CD8-positive, alpha-beta memory T cell (primary cell): ENCODE measurements at regions not wholly inside any gene's neighbourhood (a gene's known extent, or its start where the extent isn't known, plus 50 kb on each side); places are given as distances from the start of the nearest gene placed in this dataset.

Experiments
- CTCF ChIA-PET: fragments of 350-600 bp; sonication (Branson Sonifier 250); formaldehyde crosslinking; loops from one replicate; lab custom pipeline; 2021; ENCODE audit warnings: antibody characterized with exemption; lab: Charles Lee
- POLR2A ChIA-PET: fragments of 350-600 bp; sonication (Branson Sonifier 250); formaldehyde crosslinking; loops from one replicate; lab custom pipeline; 2021; ENCODE audit warnings: antibody characterized with exemption; lab: Charles Lee
- DNase-seq, 5 donors: peaks; one replicate each; pipeline versions ENCODE4 v3.0.0 to v3.0.0-alpha.2; 2020 to 2022; ENCODE audit warnings: mixed read lengths in 1 of 5
- H3K27ac ChIP-seq: one replicate; pipeline ENCODE4 v1.7.0; 2013; ENCODE audit warnings: low read depth, mild to moderate bottlenecking, low read length, moderate library complexity
- H3K27me3 ChIP-seq: 2 replicates; pipeline ENCODE4 v1.7.0; 2013; ENCODE audit warnings: low read length, mild to moderate bottlenecking; ENCODE audit not compliant: insufficient read depth, poor library complexity, severe bottlenecking
- H3K36me3 ChIP-seq: 2 replicates; pipeline ENCODE4 v1.7.0; 2013; ENCODE audit warnings: mild to moderate bottlenecking, low read length, moderate library complexity; ENCODE audit not compliant: insufficient read depth
- H3K4me1 ChIP-seq: 2 replicates; pipeline ENCODE4 v1.7.0; 2013; ENCODE audit warnings: mild to moderate bottlenecking, low read length, moderate library complexity; ENCODE audit not compliant: insufficient read depth
- H3K4me3 ChIP-seq: 2 replicates; pipeline ENCODE4 v1.7.0; 2013; ENCODE audit warnings: mild to moderate bottlenecking, low read length
- H3K9me3 ChIP-seq: 2 replicates; pipeline ENCODE4 v1.7.0; 2013; ENCODE audit warnings: mild to moderate bottlenecking, low read length
- H3K27ac Mint-ChIP-seq, 8 donors: one replicate each; pipeline ENCODE4 v1.8.0; 2020 to 2021; ENCODE audit warnings: mixed read lengths in 8 of 8, mild to moderate bottlenecking in 6 of 8, inconsistent platforms in 3 of 8, moderate library complexity in 3 of 8
- H3K27me3 Mint-ChIP-seq, 2 donors: one replicate each; pipeline ENCODE4 v1.8.0; 2020 to 2021; ENCODE audit warnings: mixed read lengths in 2 of 2, mild to moderate bottlenecking in 1 of 2, moderate library complexity in 1 of 2
- H3K36me3 Mint-ChIP-seq, 3 donors: one replicate each; pipeline ENCODE4 v1.8.0; 2020 to 2021; ENCODE audit warnings: mixed read lengths in 3 of 3, inconsistent platforms in 1 of 3, mild to moderate bottlenecking in 1 of 3
- H3K4me1 Mint-ChIP-seq, 3 donors: one replicate each; pipeline ENCODE4 v1.8.0; 2020 to 2021; ENCODE audit warnings: mixed read lengths in 3 of 3, inconsistent platforms in 1 of 3, mild to moderate bottlenecking in 1 of 3
- H3K4me3 Mint-ChIP-seq, 7 donors: one replicate each; pipeline ENCODE4 v1.8.0; 2020 to 2021; ENCODE audit warnings: mixed read lengths in 7 of 7, mild to moderate bottlenecking in 6 of 7, moderate library complexity in 4 of 7, inconsistent platforms in 2 of 7
- H3K9me3 Mint-ChIP-seq, 5 donors: one replicate each; pipeline ENCODE4 v1.8.0; 2020 to 2022; ENCODE audit warnings: mixed read lengths in 5 of 5, mild to moderate bottlenecking in 3 of 5, moderate library complexity in 2 of 5, inconsistent platforms in 1 of 5

GRCh38 chr17:72534776-72535175 lies 414.0 kb downstream of the SOX9 start:
- H3K27me3 ChIP-seq = no peaks in the 10 kb centered on the region
- ChIA-PET POLR2A (interaction anchor here (0.6 kb wide), 1 partner anchor 30 kb away, joined by 4 read pairs; no protein-coding TSS in a partner anchor), CTCF (no interaction called here)
- H3K27me3 Mint-ChIP-seq = peaks cover 5 to 23% of the 10 kb centered on the region in 2 donors
- H3K4me3 Mint-ChIP-seq = no peak overlapping the region
- H3K9me3 Mint-ChIP-seq = no peaks in the 10 kb centered on the region
- H3K36me3 ChIP-seq = no peaks in the 10 kb centered on the region
- H3K4me1 Mint-ChIP-seq = peaks cover 0 to 5% (median under 1%) of the 10 kb centered on the region in 3 donors
- no peaks in the 10 kb centered on the region for H3K4me1 ChIP-seq
- H3K27ac Mint-ChIP-seq = no peak overlapping the region
- no peak overlapping the region for H3K27ac ChIP-seq
- no peaks in the 10 kb centered on the region for H3K36me3 Mint-ChIP-seq
- no peak for DNase-seq
- H3K9me3 ChIP-seq = no peaks in the 10 kb centered on the region
- no peak overlapping the region for H3K4me3 ChIP-seq

- CTCF ChIA-PET = no interaction called here
- H3K36me3 ChIP-seq = no peaks in the 10 kb centered on the region
- H3K4me1 ChIP-seq = no peaks in the 10 kb centered on the region
These were observed 414.5 kb downstream of the SOX9 start for GRCh38 chr17:72535346-72535745.

DNA sequence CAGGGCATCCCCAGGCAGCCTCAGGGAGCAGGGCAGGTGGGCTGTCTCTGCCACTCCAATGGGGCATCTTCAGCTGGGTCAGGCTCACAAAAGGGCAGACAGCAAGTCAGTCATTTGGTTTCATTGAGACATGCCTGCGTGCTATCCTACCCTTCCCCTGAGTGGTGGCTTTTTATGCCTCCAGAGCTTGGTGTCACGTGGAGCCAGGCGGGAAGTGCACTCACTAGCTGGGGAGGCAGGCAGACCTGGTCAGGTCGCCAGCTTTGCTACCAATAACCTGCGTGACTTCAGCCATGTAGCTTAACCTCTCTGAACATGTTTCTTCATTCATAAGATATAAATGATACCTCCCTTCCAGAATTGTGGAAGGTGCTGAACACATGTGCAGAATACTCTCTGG lies 415.0 kb downstream of the SOX9 start:
- DNase-seq = no peak
- Mint-ChIP-seq H3K27me3 (peaks cover 7 to 28% of the 10 kb centered on the region in 2 donors), H3K27ac (no peak overlapping the region), H3K9me3 (no peaks in the 10 kb centered on the region), H3K4me3 (no peak overlapping the region), H3K4me1 (peaks cover under 1 to 10% (median 5%) of the 10 kb centered on the region in 3 donors), H3K36me3 (no peaks in the 10 kb centered on the region)
- Histone ChIP-seq H3K36me3 (no peaks in the 10 kb centered on the region), H3K9me3 (no peaks in the 10 kb centered on the region), H3K27ac (no peak overlapping the region), H3K4me1 (no peaks in the 10 kb centered on the region), H3K4me3 (no peak overlapping the region), H3K27me3 (no peaks in the 10 kb centered on the region)
- ChIA-PET POLR2A (no interaction called here), CTCF (no interaction called here)

More at GRCh38 chr17:72535346-72535745, 414.5 kb downstream of the SOX9 start:
- no peak overlapping the region for H3K4me3 Mint-ChIP-seq
- Histone ChIP-seq H3K4me3 (no peak overlapping the region), H3K27me3 (no peaks in the 10 kb centered on the region), H3K27ac (no peak overlapping the region), H3K9me3 (no peaks in the 10 kb centered on the region)
- DNase-seq = no peak
- no peaks in the 10 kb centered on the region for H3K9me3 Mint-ChIP-seq
- no peaks in the 10 kb centered on the region for H3K36me3 Mint-ChIP-seq
- POLR2A ChIA-PET = interaction anchor here (0.6 kb wide), 1 partner anchor 31 kb away, joined by 4 read pairs; no protein-coding TSS in a partner anchor
- H3K27ac Mint-ChIP-seq = no peak overlapping the region
- peaks cover 0 to 9% (median 4%) of the 10 kb centered on the region in 3 donors for H3K4me1 Mint-ChIP-seq
- peaks cover 5 to 27% of the 10 kb centered on the region in 2 donors for H3K27me3 Mint-ChIP-seq

GRCh38 chr17:72536788-72537187 lies 416.0 kb downstream of the SOX9 start:
- no peaks in the 10 kb centered on the region for H3K36me3 Mint-ChIP-seq
- H3K27ac Mint-ChIP-seq = no peak overlapping the region
- no peaks in the 10 kb centered on the region for H3K9me3 Mint-ChIP-seq
- Histone ChIP-seq H3K36me3 (no peaks in the 10 kb centered on the region), H3K27ac (no peak overlapping the region), H3K9me3 (no peaks in the 10 kb centered on the region), H3K4me3 (no peak overlapping the region), H3K4me1 (no peaks in the 10 kb centered on the region), H3K27me3 (no peaks in the 10 kb centered on the region)
- H3K4me3 Mint-ChIP-seq = no peak overlapping the region
- ChIA-PET POLR2A (no interaction called here), CTCF (no interaction called here)
- peaks cover 5 to 35% of the 10 kb centered on the region in 2 donors for H3K27me3 Mint-ChIP-seq
- peaks cover 2 to 13% (median 8%) of the 10 kb centered on the region in 3 donors for H3K4me1 Mint-ChIP-seq
- DNase-seq = no peak

DNA sequence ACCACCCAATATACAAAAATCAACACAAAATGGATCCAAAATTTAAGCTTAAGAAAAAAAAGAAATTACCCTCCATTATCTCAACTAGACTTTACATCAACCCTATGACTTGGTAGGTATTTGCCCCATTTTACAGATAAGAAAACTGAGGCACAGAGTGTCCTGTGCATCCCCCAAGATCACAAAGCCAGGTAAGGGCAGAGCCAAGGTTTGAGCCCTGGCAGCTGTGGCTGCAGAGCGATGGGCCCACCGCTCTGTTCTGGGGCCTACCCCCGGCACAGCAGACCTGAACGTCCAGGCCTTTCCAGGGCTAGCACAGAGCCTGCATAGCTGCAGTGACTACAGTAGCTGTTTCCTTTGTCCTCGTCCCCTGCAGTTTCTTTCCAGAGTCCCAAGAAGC lies 417.6 kb downstream of the SOX9 start:
- Histone ChIP-seq H3K27ac (no peak overlapping the region), H3K4me3 (no peak overlapping the region), H3K9me3 (no peaks in the 10 kb centered on the region), H3K4me1 (no peaks in the 10 kb centered on the region), H3K36me3 (no peaks in the 10 kb centered on the region), H3K27me3 (no peaks in the 10 kb centered on the region)
- ChIA-PET POLR2A (no interaction called here), CTCF (no interaction called here)
- H3K4me1 Mint-ChIP-seq = peaks cover 2 to 13% (median 8%) of the 10 kb centered on the region in 3 donors
- H3K36me3 Mint-ChIP-seq = no peaks in the 10 kb centered on the region
- no peak for DNase-seq
- no peaks in the 10 kb centered on the region for H3K9me3 Mint-ChIP-seq
- H3K27me3 Mint-ChIP-seq = peaks cover 8 to 52% of the 10 kb centered on the region in 2 donors
- H3K4me3 Mint-ChIP-seq = no peak overlapping the region
- H3K27ac Mint-ChIP-seq = no peak overlapping the region

DNA sequence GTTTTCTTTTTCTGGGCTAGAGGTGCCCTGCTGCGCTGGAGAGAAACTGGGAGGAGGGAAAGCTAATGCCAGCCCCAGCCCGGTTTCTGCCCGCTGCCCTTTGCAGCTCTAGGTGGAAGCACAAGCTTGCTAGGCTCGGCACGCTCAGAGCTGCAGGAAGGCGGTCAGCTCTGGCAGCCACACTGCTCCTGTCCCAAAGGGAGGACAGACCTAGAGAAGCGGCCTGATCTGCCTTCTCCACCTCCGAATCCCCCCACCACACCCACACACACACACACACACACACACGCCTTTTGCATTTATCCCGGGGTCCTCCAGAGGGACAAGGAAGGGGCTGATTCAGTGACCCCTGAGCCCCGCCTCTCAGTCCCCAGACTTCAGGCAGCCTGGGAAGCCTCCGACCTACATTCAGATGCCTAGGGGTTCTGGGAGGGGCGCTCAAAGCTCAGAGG lies 418.1 kb downstream of the SOX9 start:
- POLR2A ChIA-PET = no interaction called here
- CTCF ChIA-PET = interaction anchor here (0.9 to 1.4 kb wide), 2 partner anchors 8 to 20 kb away, joined by 4 to 7 read pairs; no protein-coding TSS in a partner anchor
- H3K27me3 ChIP-seq = no peaks in the 10 kb centered on the region

GRCh38 chr17:72539981-72540897 lies 419.4 kb downstream of the SOX9 start:
- DNase-seq = peak; percentile 10 to 55 (median 23)
- CTCF ChIA-PET = interaction anchor here (0.9 to 1.4 kb wide), 2 partner anchors 10 to 19 kb away, joined by 4 to 7 read pairs; no protein-coding TSS in a partner anchor
- Histone ChIP-seq H3K9me3 (no peaks in the 10 kb centered on the region), H3K4me3 (no peak overlapping the region), H3K27me3 (no peaks in the 10 kb centered on the region), H3K27ac (no peak overlapping the region), H3K36me3 (no peaks in the 10 kb centered on the region), H3K4me1 (no peaks in the 10 kb centered on the region)
- no peak overlapping the region for H3K27ac Mint-ChIP-seq
- H3K27me3 Mint-ChIP-seq = peaks cover 8 to 55% of the 10 kb centered on the region in 2 donors
- POLR2A ChIA-PET = no interaction called here
- H3K9me3 Mint-ChIP-seq = no peaks in the 10 kb centered on the region
- peak overlapping the region in 1 of 7 donors; percentile 10 for H3K4me3 Mint-ChIP-seq
- H3K4me1 Mint-ChIP-seq = peaks cover 2 to 13% (median 8%) of the 10 kb centered on the region in 3 donors
- H3K36me3 Mint-ChIP-seq = no peaks in the 10 kb centered on the region

More for the DNA sequence above, 418.1 kb downstream of the SOX9 start:
- no peak overlapping the region for H3K4me3 ChIP-seq
- Mint-ChIP-seq H3K36me3 (no peaks in the 10 kb centered on the region), H3K4me3 (no peak overlapping the region), H3K4me1 (peaks cover 2 to 13% (median 8%) of the 10 kb centered on the region in 3 donors), H3K27ac (no peak overlapping the region), H3K27me3 (peaks cover 8 to 55% of the 10 kb centered on the region in 2 donors), H3K9me3 (no peaks in the 10 kb centered on the region)
- DNase-seq = no peak
- no peak overlapping the region for H3K27ac ChIP-seq
- H3K4me1 ChIP-seq = no peaks in the 10 kb centered on the region
- no peaks in the 10 kb centered on the region for H3K9me3 ChIP-seq
- H3K36me3 ChIP-seq = no peaks in the 10 kb centered on the region

DNA sequence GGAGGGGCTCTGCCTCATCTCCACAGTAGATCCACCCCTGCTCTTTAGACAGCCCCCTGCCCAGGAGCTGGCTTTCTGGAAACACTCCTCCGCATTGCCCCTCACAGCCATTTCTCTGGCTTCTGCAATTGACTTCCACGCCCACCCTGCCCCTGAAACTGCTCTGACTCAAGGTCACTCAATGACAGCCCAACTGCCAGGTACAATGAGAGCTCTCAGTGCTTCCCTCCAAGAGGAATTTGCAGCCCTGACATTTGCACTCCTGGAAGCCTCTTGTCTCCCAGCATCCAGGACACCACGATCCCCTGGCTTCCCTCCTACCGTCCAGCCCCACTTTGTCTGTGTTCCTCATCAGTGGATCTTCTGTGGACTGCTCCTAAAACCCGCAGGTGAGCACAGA lies 421.5 kb downstream of the SOX9 start:
- no peaks in the 10 kb centered on the region for H3K27me3 ChIP-seq
- H3K4me1 ChIP-seq = no peaks in the 10 kb centered on the region
- Mint-ChIP-seq H3K36me3 (no peaks in the 10 kb centered on the region), H3K9me3 (no peaks in the 10 kb centered on the region), H3K27me3 (peaks cover 8 to 49% of the 10 kb centered on the region in 2 donors), H3K4me1 (peaks cover 2 to 13% (median 8%) of the 10 kb centered on the region in 3 donors), H3K4me3 (no peak overlapping the region), H3K27ac (no peak overlapping the region)
- no peak for DNase-seq
- ChIA-PET POLR2A (no interaction called here), CTCF (no interaction called here)
- H3K9me3 ChIP-seq = no peaks in the 10 kb centered on the region
- H3K4me3 ChIP-seq = no peak overlapping the region
- no peaks in the 10 kb centered on the region for H3K36me3 ChIP-seq
- no peak overlapping the region for H3K27ac ChIP-seq
